HL-60 (cell line): ENCODE measurements at regions not wholly inside any gene's neighbourhood (a gene's known extent, or its start where the extent isn't known, plus 50 kb on each side); places are given as distances from the start of the nearest gene placed in this dataset.

ENCODE experiments used
- DNase-seq, 2 experiments: peaks; one replicate each; pipeline ENCODE4 v3.0.0-alpha.2; 2010 to 2020; ENCODE audit warnings: low read depth in 1 of 2, low spot score in 1 of 2
- H3K27ac ChIP-seq: fragments of 250-450 bp; sonication (Bioruptor Pico); replicated peaks from 2 replicates; pipeline ENCODE4 v1.5.1; 2020; ENCODE audit warnings: mild to moderate bottlenecking, moderate library complexity
- H3K27me3 ChIP-seq: fragments of 250-450 bp; sonication (Bioruptor Pico); 2 replicates; pipeline ENCODE4 v1.5.1; 2021; ENCODE audit warnings: mild to moderate bottlenecking, moderate library complexity; ENCODE audit not compliant: insufficient read depth, poor library complexity, severe bottlenecking
- H3K4me3 ChIP-seq: replicated peaks from 2 replicates; pipeline ENCODE4 v1.5.1; 2011; ENCODE audit warnings: mild to moderate bottlenecking, control low read depth, low read length; ENCODE audit not compliant: insufficient read depth
- GABPA ChIP-seq: IDR thresholded peaks from 2 replicates; pipeline ENCODE4 v1.6.1; 2012; ENCODE audit warnings: low read depth
- POLR2AphosphoS5 ChIP-seq: IDR thresholded peaks from 2 replicates; pipeline ENCODE4 v1.6.1; 2012; ENCODE audit warnings: low read depth
- SPI1 ChIP-seq: IDR thresholded peaks from 2 replicates; pipeline ENCODE4 v1.6.1; 2012; ENCODE audit warnings: low read depth, mild to moderate bottlenecking, borderline replicate concordance
- TF ChIP-seq, protein P1 (sequence below): IDR thresholded peaks from 2 replicates; pipeline ENCODE4 v1.6.1; 2012; ENCODE audit warnings: low read depth; ENCODE audit not compliant: insufficient replicate concordance
- TF ChIP-seq, protein P2 (sequence below): IDR thresholded peaks from one replicate; pipeline ENCODE4 v1.5.1; 2011; ENCODE audit warnings: low read length, control low read depth, inconsistent platforms; ENCODE audit not compliant: insufficient read depth

DNA sequence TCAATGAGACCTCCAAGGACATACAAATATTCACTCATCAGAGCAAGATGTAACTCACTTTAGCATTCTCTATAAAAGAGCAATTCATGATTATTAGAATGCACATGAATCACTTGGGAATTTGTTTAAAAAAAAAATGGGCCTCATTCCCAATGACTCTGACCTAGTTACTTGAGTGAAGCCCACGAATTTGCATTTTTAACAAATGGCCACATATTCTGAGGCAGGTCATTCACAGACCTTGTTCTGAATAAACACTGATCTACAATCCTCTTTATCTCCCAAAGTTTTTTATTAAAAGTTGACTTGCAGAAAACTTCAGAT is 255.1 kb upstream of the VEGFC start:
- TF ChIP-seq SPI1: no peak
- TF ChIP-seq POLR2AphosphoS5: no peak
- no peak for TF ChIP-seq GABPA
- TF ChIP-seq, protein P1, sequence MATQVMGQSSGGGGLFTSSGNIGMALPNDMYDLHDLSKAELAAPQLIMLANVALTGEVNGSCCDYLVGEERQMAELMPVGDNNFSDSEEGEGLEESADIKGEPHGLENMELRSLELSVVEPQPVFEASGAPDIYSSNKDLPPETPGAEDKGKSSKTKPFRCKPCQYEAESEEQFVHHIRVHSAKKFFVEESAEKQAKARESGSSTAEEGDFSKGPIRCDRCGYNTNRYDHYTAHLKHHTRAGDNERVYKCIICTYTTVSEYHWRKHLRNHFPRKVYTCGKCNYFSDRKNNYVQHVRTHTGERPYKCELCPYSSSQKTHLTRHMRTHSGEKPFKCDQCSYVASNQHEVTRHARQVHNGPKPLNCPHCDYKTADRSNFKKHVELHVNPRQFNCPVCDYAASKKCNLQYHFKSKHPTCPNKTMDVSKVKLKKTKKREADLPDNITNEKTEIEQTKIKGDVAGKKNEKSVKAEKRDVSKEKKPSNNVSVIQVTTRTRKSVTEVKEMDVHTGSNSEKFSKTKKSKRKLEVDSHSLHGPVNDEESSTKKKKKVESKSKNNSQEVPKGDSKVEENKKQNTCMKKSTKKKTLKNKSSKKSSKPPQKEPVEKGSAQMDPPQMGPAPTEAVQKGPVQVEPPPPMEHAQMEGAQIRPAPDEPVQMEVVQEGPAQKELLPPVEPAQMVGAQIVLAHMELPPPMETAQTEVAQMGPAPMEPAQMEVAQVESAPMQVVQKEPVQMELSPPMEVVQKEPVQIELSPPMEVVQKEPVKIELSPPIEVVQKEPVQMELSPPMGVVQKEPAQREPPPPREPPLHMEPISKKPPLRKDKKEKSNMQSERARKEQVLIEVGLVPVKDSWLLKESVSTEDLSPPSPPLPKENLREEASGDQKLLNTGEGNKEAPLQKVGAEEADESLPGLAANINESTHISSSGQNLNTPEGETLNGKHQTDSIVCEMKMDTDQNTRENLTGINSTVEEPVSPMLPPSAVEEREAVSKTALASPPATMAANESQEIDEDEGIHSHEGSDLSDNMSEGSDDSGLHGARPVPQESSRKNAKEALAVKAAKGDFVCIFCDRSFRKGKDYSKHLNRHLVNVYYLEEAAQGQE: no peak
- no peak overlapping the region for H3K27ac ChIP-seq
- no peaks in the 10 kb centered on the region for H3K27me3 ChIP-seq
- no peak overlapping the region for H3K4me3 ChIP-seq
- DNase-seq: no peak

DNA sequence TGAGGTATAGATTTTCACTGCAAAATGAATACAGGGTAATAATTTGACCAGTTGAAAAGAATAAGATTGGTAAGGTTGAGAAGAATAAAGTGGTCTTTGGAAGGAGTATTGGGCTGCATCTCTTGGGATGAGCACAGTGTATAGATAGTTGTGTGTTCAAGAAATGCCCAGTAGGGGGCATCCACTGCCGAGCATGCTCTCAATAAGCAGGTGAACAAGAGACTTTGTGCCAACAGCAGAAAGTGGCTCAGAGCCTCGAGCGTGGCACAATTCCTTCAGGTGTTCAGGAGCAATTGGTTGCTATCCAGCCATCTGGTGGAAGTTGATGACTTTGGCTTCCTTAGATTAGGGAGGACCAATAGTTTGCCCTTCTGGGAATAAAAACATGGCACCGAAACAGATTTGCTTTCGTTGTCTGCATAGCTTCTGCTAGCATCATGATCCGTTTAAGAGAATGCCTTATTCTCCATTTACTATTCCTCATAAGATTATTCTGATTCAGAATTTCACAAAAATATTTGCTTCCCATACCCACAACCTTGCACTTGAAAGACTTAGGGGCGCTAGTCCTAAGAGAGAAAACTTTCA is 258.1 kb upstream of the NEIL3 start:
- TF ChIP-seq GABPA: no peak
- TF ChIP-seq, protein P2, sequence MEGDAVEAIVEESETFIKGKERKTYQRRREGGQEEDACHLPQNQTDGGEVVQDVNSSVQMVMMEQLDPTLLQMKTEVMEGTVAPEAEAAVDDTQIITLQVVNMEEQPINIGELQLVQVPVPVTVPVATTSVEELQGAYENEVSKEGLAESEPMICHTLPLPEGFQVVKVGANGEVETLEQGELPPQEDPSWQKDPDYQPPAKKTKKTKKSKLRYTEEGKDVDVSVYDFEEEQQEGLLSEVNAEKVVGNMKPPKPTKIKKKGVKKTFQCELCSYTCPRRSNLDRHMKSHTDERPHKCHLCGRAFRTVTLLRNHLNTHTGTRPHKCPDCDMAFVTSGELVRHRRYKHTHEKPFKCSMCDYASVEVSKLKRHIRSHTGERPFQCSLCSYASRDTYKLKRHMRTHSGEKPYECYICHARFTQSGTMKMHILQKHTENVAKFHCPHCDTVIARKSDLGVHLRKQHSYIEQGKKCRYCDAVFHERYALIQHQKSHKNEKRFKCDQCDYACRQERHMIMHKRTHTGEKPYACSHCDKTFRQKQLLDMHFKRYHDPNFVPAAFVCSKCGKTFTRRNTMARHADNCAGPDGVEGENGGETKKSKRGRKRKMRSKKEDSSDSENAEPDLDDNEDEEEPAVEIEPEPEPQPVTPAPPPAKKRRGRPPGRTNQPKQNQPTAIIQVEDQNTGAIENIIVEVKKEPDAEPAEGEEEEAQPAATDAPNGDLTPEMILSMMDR: peak; percentile 36
- no peak overlapping the region for H3K4me3 ChIP-seq
- peak; percentile 4 to 42 for DNase-seq
- no peak overlapping the region for H3K27ac ChIP-seq
- no peaks in the 10 kb centered on the region for H3K27me3 ChIP-seq

DNA sequence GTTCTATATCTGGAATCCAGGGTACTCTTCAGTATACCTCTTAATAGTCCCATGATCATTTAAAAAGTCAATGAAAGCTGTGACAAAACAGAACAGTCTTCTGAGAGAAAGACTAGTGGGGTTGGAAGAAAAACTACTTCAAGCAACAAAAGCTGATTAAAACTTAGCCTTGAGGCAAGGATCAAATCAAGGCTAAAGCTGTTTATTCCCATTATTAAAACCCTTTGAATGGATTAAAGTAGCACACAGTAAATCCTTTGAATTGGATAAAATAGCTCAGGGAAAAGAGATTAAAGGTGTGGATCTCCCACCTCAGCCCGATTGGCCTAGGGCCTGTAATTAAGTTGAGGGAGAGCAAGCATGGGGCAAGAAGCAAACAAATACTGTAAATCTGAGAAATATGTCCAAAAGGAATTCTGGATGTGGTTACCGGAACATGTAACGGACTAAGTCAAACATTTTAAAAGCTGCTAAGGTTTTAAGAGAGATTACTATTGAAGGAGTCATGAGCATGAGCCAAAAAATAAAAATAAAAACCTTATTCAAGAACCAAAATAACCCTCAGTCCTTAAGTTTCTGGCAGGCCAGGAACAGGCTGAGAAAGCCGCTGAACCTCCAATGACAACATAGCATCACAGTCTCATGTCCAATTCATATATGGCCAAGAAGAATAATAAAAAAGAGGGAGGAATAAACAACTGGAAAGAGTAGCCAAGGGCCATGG is 257.3 kb upstream of the NEIL3 start:
- DNase-seq: no peak
- Histone ChIP-seq H3K27ac (no peak overlapping the region), H3K27me3 (no peaks in the 10 kb centered on the region), H3K4me3 (no peak overlapping the region)
- TF ChIP-seq, protein P1: no peak
- TF ChIP-seq SPI1: no peak
- no peak for TF ChIP-seq GABPA
- TF ChIP-seq POLR2AphosphoS5: no peak

- H3K27me3 ChIP-seq: no peaks in the 10 kb centered on the region
- no peak overlapping the region for H3K4me3 ChIP-seq
- TF ChIP-seq, protein P2: no peak
- TF ChIP-seq SPI1 (no peak), POLR2AphosphoS5 (no peak), GABPA (no peak)
- TF ChIP-seq, protein P1: no peak
- H3K27ac ChIP-seq: no peak overlapping the region
- no peak for DNase-seq
These were observed 252.5 kb upstream of the NEIL3 start for GRCh38 chr4:177057186-177057585.
